Activated T-helper 17 cell treated with anti-CD3 and anti-CD28 coated beads, Interleukin-2, amount 50 U/mL, for 72 hours (primary cell): ENCODE measurements at regions not wholly inside any gene's neighbourhood (a gene's known extent, or its start where the extent isn't known, plus 50 kb on each side); places are given as distances from the start of the nearest gene placed in this dataset.
A peak's percentile ranks its signal among the peaks of the same experiment; 100 is the strongest.
"Not testable (repeated sequence)": the region's sequence is repeated elsewhere in the genome, so short reads cannot be mapped to it uniquely, and the experiment has no call there.

Source experiments
- ATAC-seq: fragments of 150-1000 bp; cut with Tn5 transposase; replicated peaks from 2 replicates; pipeline ENCODE4 v1.10.0; 2021; ENCODE audit warnings: mild to moderate bottlenecking, moderate library complexity
- H3K27ac Mint-ChIP-seq: one replicate; pipeline ENCODE4 v1.8.0; 2022; ENCODE audit warnings: mixed read lengths
- H3K27me3 Mint-ChIP-seq: one replicate; pipeline ENCODE4 v1.8.0; 2022; ENCODE audit warnings: mixed read lengths
- H3K36me3 Mint-ChIP-seq: one replicate; pipeline ENCODE4 v1.8.0; 2022; ENCODE audit warnings: low read depth, mild to moderate bottlenecking, mixed read lengths
- H3K4me1 Mint-ChIP-seq: one replicate; pipeline ENCODE4 v1.8.0; 2022; ENCODE audit warnings: mixed read lengths
- H3K4me3 Mint-ChIP-seq: one replicate; pipeline ENCODE4 v1.8.0; 2022; ENCODE audit warnings: mild to moderate bottlenecking, mixed read lengths
- H3K9me3 Mint-ChIP-seq: one replicate; pipeline ENCODE4 v1.8.0; 2022; ENCODE audit warnings: mixed read lengths

DNA sequence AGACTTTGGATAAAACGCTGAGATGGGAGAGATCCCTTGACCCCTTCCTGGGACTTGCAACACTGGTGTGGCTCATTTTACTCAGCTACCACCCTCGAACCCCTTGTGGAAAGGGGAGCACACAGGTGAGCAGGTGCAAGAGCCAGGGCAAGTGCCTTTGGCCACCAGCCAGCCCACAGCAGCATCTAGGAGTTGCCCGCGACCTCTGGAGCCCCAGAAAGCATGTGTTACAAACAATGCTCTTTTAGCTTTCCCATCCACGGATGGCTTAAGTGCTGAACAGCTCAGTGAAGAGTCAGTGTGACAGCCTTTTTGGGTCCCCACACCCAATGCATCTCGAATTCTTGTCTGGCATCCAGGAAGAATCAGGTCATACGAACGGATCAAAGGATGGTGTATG is 197.8 kb downstream of the MEMO1 start:
- H3K27me3 Mint-ChIP-seq: no peaks in the 10 kb centered on the region
- H3K27ac Mint-ChIP-seq: peak overlapping the region; percentile 81
- H3K36me3 Mint-ChIP-seq: no peaks in the 10 kb centered on the region
- H3K9me3 Mint-ChIP-seq: peaks cover 5% of the 10 kb centered on the region
- no peak for ATAC-seq
- H3K4me3 Mint-ChIP-seq: no peak overlapping the region
- H3K4me1 Mint-ChIP-seq: peaks cover 10% of the 10 kb centered on the region

DNA sequence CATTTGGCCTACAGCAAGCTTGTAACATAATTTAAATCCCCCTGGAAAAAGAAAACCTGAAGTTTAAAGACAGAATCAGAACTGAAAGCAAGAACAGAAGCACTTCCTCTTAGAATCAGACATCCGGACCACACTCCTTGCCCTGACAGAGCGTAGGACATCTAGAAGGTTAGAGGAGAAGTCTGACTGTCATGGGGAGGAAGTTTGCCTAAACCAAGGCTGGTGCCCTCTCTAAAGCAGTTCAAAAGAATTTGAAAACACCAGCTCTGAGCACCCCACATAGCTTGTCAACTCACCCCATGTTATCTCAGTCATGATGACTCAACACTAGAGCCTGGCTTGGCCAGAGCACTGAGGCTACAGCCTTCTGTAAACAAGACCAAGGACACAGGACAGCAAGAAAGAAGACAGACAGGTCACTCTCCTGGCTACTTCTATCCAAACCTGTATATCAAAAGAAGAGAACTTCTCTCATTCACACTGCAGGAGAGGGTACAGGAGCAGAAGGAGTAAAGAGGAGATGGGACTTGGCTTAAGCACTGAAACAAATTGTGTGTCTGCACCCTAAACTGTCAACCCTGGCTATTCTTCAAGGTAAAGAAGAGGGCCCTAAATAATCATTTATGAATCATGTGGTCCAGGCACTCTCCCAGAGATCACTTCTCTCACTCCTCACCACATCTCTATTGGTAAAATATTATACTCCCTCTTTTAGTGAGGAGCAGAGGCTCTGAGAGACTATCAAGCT is 198.6 kb downstream of the MEMO1 start:
- H3K27ac Mint-ChIP-seq: peak overlapping the region; percentile 81
- peak; percentile 94 for ATAC-seq
- peak overlapping the region; percentile 54 for H3K4me3 Mint-ChIP-seq
- H3K9me3 Mint-ChIP-seq: no peaks in the 10 kb centered on the region
- no peaks in the 10 kb centered on the region for H3K27me3 Mint-ChIP-seq
- H3K4me1 Mint-ChIP-seq: peaks cover 10% of the 10 kb centered on the region
- no peaks in the 10 kb centered on the region for H3K36me3 Mint-ChIP-seq

GRCh38 chr2:31811482-31811881 is 199.3 kb downstream of the MEMO1 start:
- no peak for ATAC-seq
- Mint-ChIP-seq H3K27me3 (no peaks in the 10 kb centered on the region), H3K36me3 (no peaks in the 10 kb centered on the region), H3K27ac (peak overlapping the region; percentile 81), H3K9me3 (no peaks in the 10 kb centered on the region), H3K4me1 (peaks cover 10% of the 10 kb centered on the region), H3K4me3 (peak overlapping the region; percentile 54)

DNA sequence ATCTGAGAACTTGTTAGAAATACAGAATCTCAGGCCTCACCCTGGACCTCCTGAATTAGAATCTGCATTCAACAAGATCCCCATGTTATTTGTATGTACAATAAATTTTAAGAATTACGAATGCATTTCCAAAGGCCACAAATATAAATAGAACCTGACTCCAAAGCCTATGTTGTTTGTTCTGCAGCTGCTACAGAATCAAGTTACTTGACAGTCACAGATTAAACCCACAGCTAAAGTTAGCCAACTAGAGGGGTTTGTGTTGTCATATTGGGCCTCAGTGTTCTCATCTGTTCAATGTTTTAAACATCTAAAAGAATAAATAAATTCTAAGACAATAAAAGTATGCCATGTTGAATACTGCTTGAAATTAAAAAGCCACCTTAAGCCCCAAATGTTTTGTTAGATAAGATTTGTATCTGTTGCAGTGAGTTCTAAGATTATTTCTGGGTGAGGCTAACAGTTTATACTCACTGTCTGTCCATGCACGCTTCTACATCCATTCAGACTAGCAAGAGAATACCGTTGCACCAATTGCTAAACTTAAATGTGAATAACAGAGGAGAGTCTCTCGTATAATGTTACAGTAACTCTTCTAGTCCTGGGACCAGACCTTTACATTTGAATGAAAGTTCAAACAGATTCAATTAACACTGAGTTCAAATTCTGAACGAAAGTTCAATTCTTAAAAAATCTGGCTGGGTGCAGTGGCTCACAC is 200.4 kb downstream of the MEMO1 start:
- ATAC-seq: no peak
- Mint-ChIP-seq H3K9me3 (no peaks in the 10 kb centered on the region), H3K27ac (no peak overlapping the region), H3K36me3 (no peaks in the 10 kb centered on the region), H3K27me3 (no peaks in the 10 kb centered on the region), H3K4me3 (no peak overlapping the region), H3K4me1 (peaks cover 10% of the 10 kb centered on the region)

GRCh38 chr2:31805688-31806087 is 205.1 kb downstream of the MEMO1 start:
- Mint-ChIP-seq H3K27me3 (peaks cover 9% of the 10 kb centered on the region), H3K27ac (no peak overlapping the region), H3K4me1 (no peaks in the 10 kb centered on the region), H3K9me3 (no peaks in the 10 kb centered on the region), H3K4me3 (no peak overlapping the region), H3K36me3 (no peaks in the 10 kb centered on the region)
- ATAC-seq: no peak

DNA sequence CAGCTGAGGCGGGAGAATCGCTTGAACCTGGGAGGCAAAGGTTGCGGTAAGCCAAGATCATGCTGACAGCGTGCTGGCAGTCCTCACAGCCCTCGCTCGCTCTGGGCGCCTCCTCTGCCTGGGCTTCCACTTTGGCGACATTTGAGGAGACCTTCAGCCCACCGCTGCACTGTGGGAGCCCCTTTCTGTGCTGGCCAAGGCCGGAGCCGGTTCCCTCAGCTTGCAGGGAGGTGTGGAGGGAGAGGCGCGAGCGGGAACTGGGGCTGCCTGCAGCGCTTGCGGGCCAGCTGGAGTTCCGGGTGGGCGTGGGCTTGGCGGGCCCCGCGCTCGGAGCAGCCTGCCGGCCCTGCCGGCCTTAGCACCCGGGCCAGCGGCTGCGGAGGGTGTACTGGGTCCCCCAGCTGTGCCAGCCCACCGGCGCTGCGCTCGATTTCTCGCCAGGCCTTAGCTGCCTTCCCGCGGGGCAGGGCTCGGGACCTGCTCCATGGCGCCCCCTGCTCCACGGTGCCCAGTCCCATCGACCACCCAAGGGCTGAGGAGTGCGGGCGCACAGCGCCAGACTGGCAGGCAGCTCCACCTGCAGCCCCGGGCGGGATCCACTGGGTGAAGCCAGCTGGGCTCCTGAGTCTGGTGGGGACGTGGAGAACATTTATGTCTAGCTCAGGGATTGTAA is 207.2 kb downstream of the MEMO1 start:
- not testable (repeated sequence) for H3K27ac Mint-ChIP-seq, ATAC-seq, H3K9me3 Mint-ChIP-seq, H3K27me3 Mint-ChIP-seq, H3K4me3 Mint-ChIP-seq, H3K4me1 Mint-ChIP-seq, H3K36me3 Mint-ChIP-seq

GRCh38 chr2:31802711-31803110 is 208.1 kb downstream of the MEMO1 start:
- Mint-ChIP-seq H3K36me3 (no peaks in the 10 kb centered on the region), H3K4me1 (no peaks in the 10 kb centered on the region), H3K4me3 (no peak overlapping the region)

DNA sequence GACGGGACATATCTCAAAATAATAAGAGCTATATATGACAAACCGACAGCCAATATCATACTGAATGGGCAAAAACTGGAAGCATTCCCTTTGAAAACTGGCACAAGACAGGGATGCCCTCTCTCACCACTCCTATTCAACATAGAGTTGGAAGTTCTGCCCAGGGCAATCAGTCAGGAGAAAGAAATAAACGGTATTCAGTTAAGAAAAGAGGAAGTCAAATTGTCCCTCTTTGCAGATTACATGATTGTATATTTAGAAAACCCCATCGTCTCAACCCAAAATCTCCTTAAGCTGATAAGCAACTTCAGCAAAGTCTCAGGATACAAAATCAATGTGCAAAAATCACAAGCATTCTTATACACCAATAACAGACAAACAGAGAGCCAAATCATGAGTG is 211.5 kb downstream of the MEMO1 start:
- H3K27ac Mint-ChIP-seq, H3K4me3 Mint-ChIP-seq, ATAC-seq, H3K36me3 Mint-ChIP-seq, H3K4me1 Mint-ChIP-seq: not testable (repeated sequence)
- H3K9me3 Mint-ChIP-seq: peaks cover 10% of the 10 kb centered on the region
- peaks cover 12% of the 10 kb centered on the region for H3K27me3 Mint-ChIP-seq

More at GRCh38 chr2:31802711-31803110, 208.1 kb downstream of the MEMO1 start:
- H3K27me3 Mint-ChIP-seq: peaks cover 14% of the 10 kb centered on the region
- peaks cover 5% of the 10 kb centered on the region for H3K9me3 Mint-ChIP-seq
- H3K27ac Mint-ChIP-seq: no peak overlapping the region
- ATAC-seq: no peak

- H3K4me3 Mint-ChIP-seq: no peak overlapping the region
- no peak overlapping the region for H3K27ac Mint-ChIP-seq
- ATAC-seq: no peak
- H3K27me3 Mint-ChIP-seq: peaks cover 8% of the 10 kb centered on the region
- no peaks in the 10 kb centered on the region for H3K4me1 Mint-ChIP-seq
- H3K9me3 Mint-ChIP-seq: peaks cover 4% of the 10 kb centered on the region
- no peaks in the 10 kb centered on the region for H3K36me3 Mint-ChIP-seq
These were observed 207.5 kb upstream of the SRD5A2 start for GRCh38 chr2:31788273-31788672.

DNA sequence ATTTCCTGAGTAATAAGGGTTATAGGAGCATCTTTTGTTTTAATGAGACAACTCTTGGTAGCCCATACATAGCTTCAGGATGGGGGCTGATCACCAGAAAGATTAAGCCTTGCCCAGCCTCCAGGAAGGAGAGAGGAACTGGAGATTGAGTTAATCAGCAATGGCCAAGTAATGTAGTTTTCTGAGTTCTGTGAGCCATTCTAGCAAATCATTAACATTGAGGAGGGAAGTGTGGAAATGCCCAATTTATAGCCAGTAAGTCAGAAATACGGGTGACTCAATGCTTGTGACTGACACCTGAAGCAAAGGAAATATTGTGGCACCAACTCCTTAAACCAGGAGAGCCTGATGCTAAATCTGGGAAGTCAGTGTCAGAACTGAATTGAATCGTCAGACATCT is 205.1 kb upstream of the SRD5A2 start:
- Mint-ChIP-seq H3K27me3 (peaks cover 10% of the 10 kb centered on the region), H3K4me1 (no peaks in the 10 kb centered on the region), H3K36me3 (no peaks in the 10 kb centered on the region), H3K4me3 (no peak overlapping the region), H3K9me3 (peaks cover 15% of the 10 kb centered on the region), H3K27ac (no peak overlapping the region)
- no peak for ATAC-seq

DNA sequence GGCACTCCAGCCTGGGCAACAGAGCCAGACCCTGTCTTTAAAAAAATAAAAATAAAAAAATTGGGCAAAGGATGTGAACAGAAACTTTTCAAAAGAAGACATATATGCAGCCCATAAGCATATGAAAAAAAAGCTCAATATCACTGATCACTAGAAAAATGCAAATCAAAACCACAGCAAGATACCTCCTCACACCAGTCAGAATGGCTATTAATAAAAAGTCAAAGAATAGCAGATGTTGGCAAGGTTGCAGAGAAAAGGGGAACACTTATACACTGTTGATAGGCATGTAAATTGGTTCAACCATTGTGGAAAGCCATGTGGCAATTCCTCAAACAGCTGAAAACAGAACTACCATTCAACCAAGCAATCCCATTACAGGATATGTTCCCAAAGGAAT is 204.1 kb upstream of the SRD5A2 start:
- ATAC-seq: no peak
- Mint-ChIP-seq H3K9me3 (peaks cover 21% of the 10 kb centered on the region), H3K36me3 (no peaks in the 10 kb centered on the region), H3K4me3 (no peak overlapping the region), H3K4me1 (no peaks in the 10 kb centered on the region), H3K27ac (no peak overlapping the region), H3K27me3 (peaks cover 18% of the 10 kb centered on the region)

- H3K4me3 Mint-ChIP-seq, H3K4me1 Mint-ChIP-seq, H3K36me3 Mint-ChIP-seq, ATAC-seq, H3K27ac Mint-ChIP-seq: not testable (repeated sequence)
- Mint-ChIP-seq H3K9me3 (peaks cover 21% of the 10 kb centered on the region), H3K27me3 (peaks cover 26% of the 10 kb centered on the region)
These were observed 202.8 kb upstream of the SRD5A2 start for GRCh38 chr2:31783446-31784091.

- Mint-ChIP-seq H3K9me3 (peaks cover 17% of the 10 kb centered on the region), H3K4me1 (no peaks in the 10 kb centered on the region), H3K27ac (no peak overlapping the region), H3K4me3 (no peak overlapping the region), H3K36me3 (no peaks in the 10 kb centered on the region), H3K27me3 (peaks cover 31% of the 10 kb centered on the region)
- ATAC-seq: no peak
These were observed 197.4 kb upstream of the SRD5A2 start for GRCh38 chr2:31778153-31778552.

DNA sequence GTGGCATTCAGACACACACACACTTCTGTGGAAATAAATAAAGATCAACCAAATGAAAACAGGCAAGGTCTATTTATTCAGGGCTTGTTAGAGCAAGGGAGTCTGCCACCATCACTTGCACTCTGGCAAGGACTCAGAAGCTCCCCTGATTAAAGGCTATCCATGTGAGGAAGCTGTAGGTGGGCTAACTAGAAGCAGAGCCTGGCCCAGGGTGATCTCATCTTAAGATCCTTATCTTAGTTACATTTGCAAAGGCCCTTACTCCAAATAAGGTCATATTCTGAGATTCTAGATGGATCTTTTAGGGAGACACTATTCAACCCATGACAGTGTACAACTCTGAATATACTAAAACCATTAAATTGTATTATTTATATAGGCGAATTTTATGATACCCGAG is 190.0 kb upstream of the SRD5A2 start:
- H3K4me1 Mint-ChIP-seq: no peaks in the 10 kb centered on the region
- H3K36me3 Mint-ChIP-seq: no peaks in the 10 kb centered on the region
- H3K27ac Mint-ChIP-seq: no peak overlapping the region
- no peaks in the 10 kb centered on the region for H3K9me3 Mint-ChIP-seq
- ATAC-seq: no peak
- H3K4me3 Mint-ChIP-seq: no peak overlapping the region
- H3K27me3 Mint-ChIP-seq: peaks cover 7% of the 10 kb centered on the region
